ENCODE measurements at regions not wholly inside any gene's neighbourhood (a gene's known extent, or its start where the extent isn't known, plus 50 kb on each side); places are given as distances from the start of the nearest gene placed in this dataset.
A peak's percentile ranks its signal among the peaks of the same experiment; 100 is the strongest.

GRCh38 chr2:234772733-234773060 is 179.1 kb upstream of the SH3BP4 start:
- Histone ChIP-seq H3K14ac (ENCODE audit: insufficient read length) (no peak overlapping the region), H2BK15ac (ENCODE audit: low read length) (0 out of 2 replicates have a peak overlapping the region, but pooled peaks have one; percentile 65), H4K91ac (replicated peaks; ENCODE audit: insufficient read length, low read length) (no peak overlapping the region), H3K4me3 (ENCODE audit: extremely low read depth in 1 of 4, insufficient read depth in 2 of 4, low read depth in 3 of 4, low read length in 4 of 4) (no peak overlapping the region), H2AK5ac (ENCODE audit: low read depth, low read length) (no peak overlapping the region), H4K20me1 (replicated peaks in 1 of 2; ENCODE audit: control insufficient read depth in 1 of 2, insufficient read depth in 2 of 2, low read length in 2 of 2) (no peaks in the 10 kb centered on the region), H3K56ac (replicated peaks; ENCODE audit: insufficient read length, low read depth, low read length) (no peak overlapping the region), H3K4me1 (replicated peaks in 1 of 4; ENCODE audit: control insufficient read depth in 3 of 4, insufficient read depth in 4 of 4, low read length in 3 of 4) (no peaks in the 10 kb centered on the region; a peak in 2 of 7 replicates), H3K23me2 (ENCODE audit: low read depth, low read length) (no peaks in the 10 kb centered on the region), H2AFZ (ENCODE audit: low read length) (no peak overlapping the region), H2BK120ac (replicated peaks; ENCODE audit: low read depth, low read length) (no peak overlapping the region), H3K9ac (replicated peaks in 1 of 4; ENCODE audit: extremely low read depth in 1 of 4, low read depth in 3 of 4, low read length in 3 of 4) (no peak overlapping the region), H3K4me2 (ENCODE audit: insufficient read depth in 1 of 2, low read depth in 2 of 2, low read length in 2 of 2) (no peak overlapping the region), H3K27me3 (replicated peaks in 1 of 4; ENCODE audit: control insufficient read depth in 3 of 4, extremely low read depth in 1 of 4, insufficient read depth in 3 of 4, low read length in 3 of 4) (no peaks in the 10 kb centered on the region), H3K79me2 (ENCODE audit: control insufficient read depth in 1 of 2, insufficient read depth in 2 of 2, low read length in 2 of 2) (no peaks in the 10 kb centered on the region), H3K18ac (ENCODE audit: extremely low read depth, low read length) (no peak overlapping the region), H4K8ac (ENCODE audit: extremely low read depth, insufficient read depth, low read length) (no peak overlapping the region), H2BK20ac (ENCODE audit: low read length) (no peak overlapping the region), H2BK5ac (ENCODE audit: low read depth, low read length) (no peak overlapping the region), H3K23ac (ENCODE audit: insufficient read length) (no peak overlapping the region), H2BK12ac (ENCODE audit: low read depth, low read length) (no peak overlapping the region), H3K4ac (replicated peaks; ENCODE audit: insufficient read length, low read depth, low read length) (no peak overlapping the region), H4K5ac (ENCODE audit: insufficient read length, low read depth, low read length) (no peak overlapping the region), H3K27ac (ENCODE audit: low read depth, low read length) (no peak overlapping the region), H3K36me3 (ENCODE audit: control insufficient read depth in 2 of 4, insufficient read depth in 4 of 4, low read length in 3 of 4) (no peaks in the 10 kb centered on the region), H3K9me3 (ENCODE audit: insufficient read depth in 2 of 2, low read depth in 1 of 2, low read length in 1 of 2) (no peaks in the 10 kb centered on the region; a peak in 1 of 4 replicates), H3K79me1 (ENCODE audit: low read depth, low read length) (no peaks in the 10 kb centered on the region)
- no peak for TF ChIP-seq SP4 (IDR thresholded peaks at IDR 0.05; ENCODE audit: low read length)
- no peak for TF ChIP-seq NANOG (IDR thresholded peaks at IDR 0.05; ENCODE audit: insufficient read depth, low read depth, low read length, poor library complexity, severe bottlenecking)
- no peak for TF ChIP-seq KDM5A (IDR thresholded peaks at IDR 0.05; ENCODE audit: low read length)
- TF ChIP-seq JUND (IDR thresholded peaks at IDR 0.05; ENCODE audit: low read length) = no peak
- no peak for TF ChIP-seq NRF1 (IDR thresholded peaks at IDR 0.05; ENCODE audit: low read depth, low read length)
- TF ChIP-seq GABPA (IDR thresholded peaks at IDR 0.05; ENCODE audit: borderline replicate concordance, insufficient read depth, low read length) = no peak
- 88% methylated on average over 7 of the region's 8 CpGs; no CpG with 5 or more reads in 1 of the 2 experiments for WGBS, 2 experiments (ENCODE audit: extremely low coverage in 1 of 2, insufficient coverage in 1 of 2, insufficient read length in 1 of 2, insufficient replicate concordance in 2 of 2, low coverage in 1 of 2, low lambda C conversion rate in 2 of 2, missing lambda C conversion rate in 1 of 2)
- ChIA-PET POLR2A (ENCODE audit: partially characterized antibody) (no interaction called here), CTCF (ENCODE audit: partially characterized antibody) (interaction anchor here (0.7 to 1.2 kb wide), 4 partner anchors 9 to 917 kb away, joined by 3 to 4 read pairs (median 3); no protein-coding TSS in a partner anchor)
- DNase-seq (ENCODE audit: low read depth in 1 of 2, low spot score in 2 of 2) (no peak), FAIRE-seq (no peak)
